Small intestine (tissue), 7 donors: ENCODE measurements at regions not wholly inside any gene's neighbourhood (a gene's known extent, or its start where the extent isn't known, plus 50 kb on each side); places are given as distances from the start of the nearest gene placed in this dataset.

Experiments used
- DNase-seq, 2 donors: peaks; one replicate each; pipeline versions ENCODE4 v3.0.0 to v3.0.0-alpha.2; 2013
- FAIRE-seq: peaks from 2 replicates; lab custom pipeline; 2012; peaks lifted over from hg19 to GRCh38; lab: Jason Lieb, UNC
- H3K27ac ChIP-seq, 3 donors: one replicate each; pipeline ENCODE4 v1.5.1; 2013; ENCODE audit warnings: low read length in 2 of 3, mild to moderate bottlenecking in 2 of 3, control low read depth in 1 of 3, inconsistent platforms in 1 of 3, low read depth in 1 of 3, moderate library complexity in 1 of 3
- H3K27me3 ChIP-seq, 3 donors: one replicate each; pipeline ENCODE4 v1.6.1; 2013; ENCODE audit warnings: low read length in 3 of 3, inconsistent platforms in 1 of 3; ENCODE audit not compliant: control insufficient read depth in 3 of 3, insufficient read depth in 3 of 3
- H3K36me3 ChIP-seq, 3 donors: one replicate each; pipeline ENCODE4 v1.6.1; 2013; ENCODE audit warnings: low read length in 3 of 3, inconsistent platforms in 1 of 3, low read depth in 1 of 3, mild to moderate bottlenecking in 1 of 3, moderate library complexity in 1 of 3; ENCODE audit not compliant: control insufficient read depth in 3 of 3, insufficient read depth in 2 of 3
- H3K4me1 ChIP-seq, 3 donors: one replicate each; pipeline ENCODE4 v1.6.1; 2013; ENCODE audit warnings: low read length in 2 of 3, inconsistent platforms in 1 of 3, low read depth in 1 of 3, mild to moderate bottlenecking in 1 of 3, moderate library complexity in 1 of 3; ENCODE audit not compliant: control insufficient read depth in 3 of 3, insufficient read depth in 2 of 3
- H3K4me3 ChIP-seq, 3 donors: one replicate each; pipeline ENCODE4 v1.5.1; 2013; ENCODE audit warnings: low read length in 3 of 3, control low read depth in 1 of 3, inconsistent platforms in 1 of 3, low read depth in 1 of 3, mild to moderate bottlenecking in 1 of 3, moderate library complexity in 1 of 3
- H3K9me3 ChIP-seq, 2 donors: one replicate each; pipeline ENCODE4 v1.6.1; 2013; ENCODE audit warnings: low read depth in 1 of 2, low read length in 1 of 2; ENCODE audit not compliant: control insufficient read depth in 2 of 2, insufficient read depth in 1 of 2
- WGBS, 3 donors: extraction: QIAGEN DNeasy Blood & Tissue Kit; methylation state at CpG; one replicate each; pipeline ENCODE4 v1.1.7; 2013; 5-methylcytosine and 5-hydroxymethylcytosine counted together
- donor health status: healthy with polysubstance abuse.
- donor health status: control.
- donor health status: control.
- donor health status: Bipolar disorder and iron deficiency.
- donor health status: healthy.

GRCh38 chrX:101736651-101737050 lies 77.0 kb upstream of the ARMCX2 start:
- Histone ChIP-seq H3K27ac (no peak overlapping the region), H3K4me3 (no peak overlapping the region), H3K36me3 (no peaks in the 10 kb centered on the region), H3K27me3 (no peaks in the 10 kb centered on the region), H3K9me3 (no peaks in the 10 kb centered on the region), H3K4me1 (no peaks in the 10 kb centered on the region)
- 27 to 33% (median 31%) methylated on average over 1 of the region's 1 CpG for WGBS, 3 donors
- FAIRE-seq (no peak), DNase-seq (no peak)

GRCh38 chrX:101732870-101733269 lies 73.2 kb upstream of the ARMCX2 start:
- H3K27me3 ChIP-seq, result no peaks in the 10 kb centered on the region
- WGBS, 3 donors, result 68 to 86% (median 79%) methylated on average over 1 of the region's 1 CpG
- no peaks in the 10 kb centered on the region for H3K36me3 ChIP-seq
- FAIRE-seq (no peak), DNase-seq (no peak)
- no peak overlapping the region for H3K4me3 ChIP-seq
- no peaks in the 10 kb centered on the region for H3K9me3 ChIP-seq
- no peaks in the 10 kb centered on the region for H3K4me1 ChIP-seq
- no peak overlapping the region for H3K27ac ChIP-seq

GRCh38 chrX:101729986-101730385 lies 70.3 kb upstream of the ARMCX2 start:
- DNase-seq (no peak), FAIRE-seq (no peak)
- H3K36me3 ChIP-seq, result no peaks in the 10 kb centered on the region
- H3K4me1 ChIP-seq, result no peaks in the 10 kb centered on the region
- WGBS, 3 donors, result 56 to 83% (median 67%) methylated on average over 1 of the region's 1 CpG
- no peaks in the 10 kb centered on the region for H3K9me3 ChIP-seq
- no peak overlapping the region for H3K27ac ChIP-seq
- H3K27me3 ChIP-seq, result no peaks in the 10 kb centered on the region
- no peak overlapping the region for H3K4me3 ChIP-seq
